Memory B cell (primary cell): ENCODE measurements at regions not wholly inside any gene's neighbourhood (a gene's known extent, or its start where the extent isn't known, plus 50 kb on each side); places are given as distances from the start of the nearest gene placed in this dataset.

Source experiments
- ATAC-seq: fragments of 150-1000 bp; cut with Tn5 transposase; 2 replicates; pipeline ENCODE4 v1.10.0; 2021; ENCODE audit warnings: low read depth, mild to moderate bottlenecking, moderate library complexity
- DNase-seq, 2 donors: peaks; one replicate each; pipeline ENCODE4 v3.0.0; 2022; ENCODE audit warnings: low spot score in 2 of 2
- H3K27ac Mint-ChIP-seq: one replicate; pipeline ENCODE4 v1.8.0; 2022; ENCODE audit warnings: mild to moderate bottlenecking, moderate library complexity, mixed read lengths
- H3K27me3 Mint-ChIP-seq: one replicate; pipeline ENCODE4 v1.8.0; 2022; ENCODE audit warnings: mixed read lengths
- H3K36me3 Mint-ChIP-seq: one replicate; pipeline ENCODE4 v1.8.0; 2022; ENCODE audit warnings: mild to moderate bottlenecking, mixed read lengths
- H3K4me1 Mint-ChIP-seq: one replicate; pipeline ENCODE4 v1.8.0; 2022; ENCODE audit warnings: mixed read lengths
- H3K4me3 Mint-ChIP-seq: one replicate; pipeline ENCODE4 v1.8.0; 2022; ENCODE audit warnings: mild to moderate bottlenecking, moderate library complexity, mixed read lengths
- H3K9me3 Mint-ChIP-seq: one replicate; pipeline ENCODE4 v1.8.0; 2022; ENCODE audit warnings: mixed read lengths

- no peak overlapping the region for H3K4me3 Mint-ChIP-seq
- peaks cover 2% of the 10 kb centered on the region for H3K9me3 Mint-ChIP-seq
- H3K4me1 Mint-ChIP-seq = peaks cover 4% of the 10 kb centered on the region
- H3K27me3 Mint-ChIP-seq = no peaks in the 10 kb centered on the region
- ATAC-seq = no peak
- no peak for DNase-seq
- no peak overlapping the region for H3K27ac Mint-ChIP-seq
- no peaks in the 10 kb centered on the region for H3K36me3 Mint-ChIP-seq
Observed at GRCh38 chr6:54695815-54696214, 150.8 kb upstream of the FAM83B start.

- Mint-ChIP-seq H3K9me3 (peaks cover 2% of the 10 kb centered on the region), H3K27ac (no peak overlapping the region), H3K4me3 (no peak overlapping the region), H3K27me3 (no peaks in the 10 kb centered on the region), H3K36me3 (no peaks in the 10 kb centered on the region), H3K4me1 (peaks cover 4% of the 10 kb centered on the region)
- no peak for DNase-seq
- ATAC-seq = no peak
Observed at GRCh38 chr6:54697424-54697823, 149.1 kb upstream of the FAM83B start.

GRCh38 chr6:54698974-54699373 lies 147.6 kb upstream of the FAM83B start:
- Mint-ChIP-seq H3K27ac (no peak overlapping the region), H3K27me3 (no peaks in the 10 kb centered on the region), H3K4me1 (peaks cover 4% of the 10 kb centered on the region), H3K9me3 (peaks cover 2% of the 10 kb centered on the region), H3K36me3 (no peaks in the 10 kb centered on the region), H3K4me3 (no peak overlapping the region)
- no peak for DNase-seq
- ATAC-seq = no peak

GRCh38 chr6:54700158-54700557 lies 146.4 kb upstream of the FAM83B start:
- DNase-seq (no peak), ATAC-seq (no peak)
- Mint-ChIP-seq H3K36me3 (no peaks in the 10 kb centered on the region), H3K27me3 (no peaks in the 10 kb centered on the region), H3K9me3 (peaks cover 2% of the 10 kb centered on the region), H3K4me3 (no peak overlapping the region), H3K27ac (no peak overlapping the region), H3K4me1 (peaks cover 4% of the 10 kb centered on the region)

- Mint-ChIP-seq H3K27ac (no peak overlapping the region), H3K4me3 (no peak overlapping the region), H3K36me3 (no peaks in the 10 kb centered on the region), H3K9me3 (no peaks in the 10 kb centered on the region), H3K4me1 (no peaks in the 10 kb centered on the region), H3K27me3 (no peaks in the 10 kb centered on the region)
- DNase-seq = no peak
- ATAC-seq = no peak
Observed at GRCh38 chr6:54702772-54703171, 143.8 kb upstream of the FAM83B start.

- DNase-seq = no peak
- Mint-ChIP-seq H3K36me3 (no peaks in the 10 kb centered on the region), H3K27ac (no peak overlapping the region), H3K4me3 (no peak overlapping the region), H3K27me3 (no peaks in the 10 kb centered on the region), H3K4me1 (no peaks in the 10 kb centered on the region), H3K9me3 (peaks cover 3% of the 10 kb centered on the region)
- ATAC-seq = no peak
Observed at GRCh38 chr6:54706391-54706790, 140.2 kb upstream of the FAM83B start.

GRCh38 chr6:54706844-54707605 lies 139.5 kb upstream of the FAM83B start:
- ATAC-seq (no peak), DNase-seq (no peak)
- no peak overlapping the region for H3K27ac Mint-ChIP-seq
- no peaks in the 10 kb centered on the region for H3K4me1 Mint-ChIP-seq
- H3K4me3 Mint-ChIP-seq = no peak overlapping the region
- no peaks in the 10 kb centered on the region for H3K36me3 Mint-ChIP-seq
- H3K27me3 Mint-ChIP-seq = no peaks in the 10 kb centered on the region
- peaks cover 3% of the 10 kb centered on the region for H3K9me3 Mint-ChIP-seq

- Mint-ChIP-seq H3K4me1 (no peaks in the 10 kb centered on the region), H3K4me3 (no peak overlapping the region), H3K36me3 (no peaks in the 10 kb centered on the region), H3K27me3 (no peaks in the 10 kb centered on the region), H3K27ac (no peak overlapping the region), H3K9me3 (peaks cover 3% of the 10 kb centered on the region)
- ATAC-seq (no peak), DNase-seq (no peak)
Observed at GRCh38 chr6:54710456-54710855, 136.1 kb upstream of the FAM83B start.

GRCh38 chr6:54716010-54716409 lies 130.6 kb upstream of the FAM83B start:
- H3K36me3 Mint-ChIP-seq = no peaks in the 10 kb centered on the region
- H3K4me1 Mint-ChIP-seq = no peaks in the 10 kb centered on the region
- no peaks in the 10 kb centered on the region for H3K27me3 Mint-ChIP-seq
- H3K4me3 Mint-ChIP-seq = no peak overlapping the region
- DNase-seq (no peak), ATAC-seq (no peak)
- H3K27ac Mint-ChIP-seq = no peak overlapping the region
- H3K9me3 Mint-ChIP-seq = no peaks in the 10 kb centered on the region

GRCh38 chr6:54716877-54717276 lies 129.7 kb upstream of the FAM83B start:
- DNase-seq = no peak
- Mint-ChIP-seq H3K9me3 (no peaks in the 10 kb centered on the region), H3K27ac (no peak overlapping the region), H3K36me3 (no peaks in the 10 kb centered on the region), H3K4me3 (no peak overlapping the region), H3K4me1 (no peaks in the 10 kb centered on the region), H3K27me3 (no peaks in the 10 kb centered on the region)
- ATAC-seq = no peak

- Mint-ChIP-seq H3K27ac (no peak overlapping the region), H3K9me3 (no peaks in the 10 kb centered on the region), H3K36me3 (no peaks in the 10 kb centered on the region), H3K4me3 (no peak overlapping the region), H3K27me3 (no peaks in the 10 kb centered on the region), H3K4me1 (no peaks in the 10 kb centered on the region)
- DNase-seq (peak; percentile 19 to 36), ATAC-seq (no peak)
Observed at GRCh38 chr6:54717849-54718455, 128.6 kb upstream of the FAM83B start.

- Mint-ChIP-seq H3K9me3 (no peaks in the 10 kb centered on the region), H3K27me3 (no peaks in the 10 kb centered on the region), H3K4me1 (no peaks in the 10 kb centered on the region), H3K36me3 (no peaks in the 10 kb centered on the region), H3K27ac (no peak overlapping the region), H3K4me3 (no peak overlapping the region)
- DNase-seq = no peak
- ATAC-seq = no peak
Observed at GRCh38 chr6:54718541-54719023, 128.0 kb upstream of the FAM83B start.

GRCh38 chr6:54719131-54719530 lies 127.4 kb upstream of the FAM83B start:
- no peaks in the 10 kb centered on the region for H3K36me3 Mint-ChIP-seq
- H3K27me3 Mint-ChIP-seq = no peaks in the 10 kb centered on the region
- no peak overlapping the region for H3K27ac Mint-ChIP-seq
- no peak for DNase-seq
- no peaks in the 10 kb centered on the region for H3K9me3 Mint-ChIP-seq
- H3K4me3 Mint-ChIP-seq = no peak overlapping the region
- no peaks in the 10 kb centered on the region for H3K4me1 Mint-ChIP-seq
- ATAC-seq = no peak

- H3K4me3 Mint-ChIP-seq = no peak overlapping the region
- H3K27me3 Mint-ChIP-seq = no peaks in the 10 kb centered on the region
- H3K36me3 Mint-ChIP-seq = no peaks in the 10 kb centered on the region
- H3K9me3 Mint-ChIP-seq = no peaks in the 10 kb centered on the region
- ATAC-seq = no peak
- DNase-seq = no peak
- no peaks in the 10 kb centered on the region for H3K4me1 Mint-ChIP-seq
- H3K27ac Mint-ChIP-seq = no peak overlapping the region
Observed at GRCh38 chr6:54719633-54720032, 126.9 kb upstream of the FAM83B start.

- ATAC-seq (no peak), DNase-seq (no peak)
- no peak overlapping the region for H3K27ac Mint-ChIP-seq
- H3K27me3 Mint-ChIP-seq = no peaks in the 10 kb centered on the region
- no peaks in the 10 kb centered on the region for H3K4me1 Mint-ChIP-seq
- H3K4me3 Mint-ChIP-seq = no peak overlapping the region
- H3K9me3 Mint-ChIP-seq = no peaks in the 10 kb centered on the region
- H3K36me3 Mint-ChIP-seq = no peaks in the 10 kb centered on the region
Observed at GRCh38 chr6:54722328-54722727, 124.2 kb upstream of the FAM83B start.
